Activated CD4-positive, alpha-beta T cell treated with anti-CD3 and anti-CD28 coated beads, Interleukin-2, amount 10 ng/mL, durations not matched to agents 24 days and 14 days (primary cell): ENCODE measurements at regions not wholly inside any gene's neighbourhood (a gene's known extent, or its start where the extent isn't known, plus 50 kb on each side); places are given as distances from the start of the nearest gene placed in this dataset.

Experiments used
- DNase-seq: peaks from one replicate; pipeline ENCODE4 v3.0.0; 2022
- H3K27ac Mint-ChIP-seq: one replicate; pipeline ENCODE4 v1.8.0; 2022; ENCODE audit warnings: mild to moderate bottlenecking, mixed read lengths
- H3K27me3 Mint-ChIP-seq: one replicate; pipeline ENCODE4 v1.8.0; 2022; ENCODE audit warnings: mixed read lengths
- H3K36me3 Mint-ChIP-seq: one replicate; pipeline ENCODE4 v1.8.0; 2022; ENCODE audit warnings: low read depth, mild to moderate bottlenecking, mixed read lengths
- H3K4me1 Mint-ChIP-seq: one replicate; pipeline ENCODE4 v1.8.0; 2021; ENCODE audit warnings: mixed read lengths
- H3K4me3 Mint-ChIP-seq: one replicate; pipeline ENCODE4 v1.8.0; 2022; ENCODE audit warnings: mild to moderate bottlenecking, moderate library complexity, mixed read lengths
- H3K9me3 Mint-ChIP-seq: one replicate; pipeline ENCODE4 v1.8.0; 2021; ENCODE audit warnings: mixed read lengths
- intact Hi-C: fragments of 100-400 bp; cut with micrococcal nuclease; formaldehyde crosslinking; loops from one replicate; pipeline ENCODE4 v1.15.1; 2023

DNA sequence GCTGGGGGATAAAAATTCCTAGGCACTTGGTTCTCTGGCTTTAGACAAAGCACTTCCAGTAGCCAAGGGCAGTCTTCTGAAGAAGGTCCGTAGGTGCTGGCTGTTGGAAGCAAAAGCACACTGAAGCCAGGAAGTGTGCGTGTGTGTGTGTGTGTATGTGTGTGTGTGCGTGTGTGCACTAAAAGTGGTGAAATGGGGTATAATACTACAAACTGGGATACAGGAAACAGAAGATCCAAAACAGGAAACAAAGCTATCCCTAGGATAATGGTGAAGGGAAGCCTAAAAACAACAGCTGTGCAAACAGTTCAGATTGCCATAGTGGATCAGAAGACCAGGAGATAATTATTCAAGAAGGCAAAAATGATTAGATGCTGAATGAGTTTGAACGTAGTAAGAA is 103.4 kb downstream of the IL20RB start:
- no peaks in the 10 kb centered on the region for H3K36me3 Mint-ChIP-seq
- H3K4me1 Mint-ChIP-seq = peaks cover 2% of the 10 kb centered on the region
- no peaks in the 10 kb centered on the region for H3K9me3 Mint-ChIP-seq
- H3K27ac Mint-ChIP-seq = no peak overlapping the region
- H3K27me3 Mint-ChIP-seq = peaks cover 2% of the 10 kb centered on the region
- intact Hi-C loops = no loop called here
- H3K4me3 Mint-ChIP-seq = no peak overlapping the region
- DNase-seq = no peak

DNA sequence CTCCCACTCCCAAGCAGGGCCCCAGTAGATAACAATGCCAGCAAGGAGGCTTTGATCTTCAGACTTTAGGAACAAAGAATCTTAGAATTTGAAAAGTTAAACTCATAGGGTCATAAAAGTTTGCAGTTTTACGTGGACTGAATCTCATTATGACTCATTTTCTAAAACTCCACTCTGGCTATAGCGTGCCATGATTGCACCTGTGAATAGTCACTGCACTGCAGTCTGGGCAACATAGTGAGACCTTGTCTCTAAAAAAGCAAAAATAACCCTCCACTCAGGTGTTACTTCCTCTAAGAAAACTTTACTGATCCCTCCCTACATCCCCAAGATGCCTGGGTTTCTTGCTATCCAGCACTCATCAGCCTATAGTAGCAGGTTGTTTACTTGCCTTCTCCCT is 104.5 kb downstream of the IL20RB start:
- H3K4me3 Mint-ChIP-seq = no peak overlapping the region
- intact Hi-C loops = no loop called here
- DNase-seq = no peak
- H3K36me3 Mint-ChIP-seq = no peaks in the 10 kb centered on the region
- no peaks in the 10 kb centered on the region for H3K9me3 Mint-ChIP-seq
- H3K4me1 Mint-ChIP-seq = peaks cover 2% of the 10 kb centered on the region
- no peak overlapping the region for H3K27ac Mint-ChIP-seq
- peaks cover 2% of the 10 kb centered on the region for H3K27me3 Mint-ChIP-seq

- Mint-ChIP-seq H3K36me3 (no peaks in the 10 kb centered on the region), H3K9me3 (no peaks in the 10 kb centered on the region), H3K4me1 (peaks cover 2% of the 10 kb centered on the region), H3K27ac (no peak overlapping the region), H3K4me3 (no peak overlapping the region), H3K27me3 (peaks cover 2% of the 10 kb centered on the region)
- no peak for DNase-seq
- intact Hi-C loops = no loop called here
Observed at GRCh38 chr3:137065381-137065780, 107.6 kb downstream of the IL20RB start.

- Mint-ChIP-seq H3K27ac (no peak overlapping the region), H3K36me3 (no peaks in the 10 kb centered on the region), H3K4me3 (no peak overlapping the region), H3K27me3 (peaks cover 3% of the 10 kb centered on the region), H3K4me1 (peaks cover 2% of the 10 kb centered on the region), H3K9me3 (no peaks in the 10 kb centered on the region)
- intact Hi-C loops = no loop called here
- DNase-seq = no peak
Observed at GRCh38 chr3:137066092-137066491, 108.3 kb downstream of the IL20RB start.

- Mint-ChIP-seq H3K27me3 (peaks cover 4% of the 10 kb centered on the region), H3K36me3 (no peaks in the 10 kb centered on the region), H3K9me3 (no peaks in the 10 kb centered on the region), H3K27ac (no peak overlapping the region), H3K4me3 (no peak overlapping the region), H3K4me1 (no peaks in the 10 kb centered on the region)
- intact Hi-C loops = no loop called here
- DNase-seq = no peak
Observed at GRCh38 chr3:137071104-137071503, 113.3 kb downstream of the IL20RB start.

- H3K27me3 Mint-ChIP-seq = peaks cover 12% of the 10 kb centered on the region
- intact Hi-C loops = no loop called here
- no peaks in the 10 kb centered on the region for H3K36me3 Mint-ChIP-seq
- DNase-seq = no peak
- no peaks in the 10 kb centered on the region for H3K9me3 Mint-ChIP-seq
- no peak overlapping the region for H3K27ac Mint-ChIP-seq
- H3K4me3 Mint-ChIP-seq = no peak overlapping the region
- no peaks in the 10 kb centered on the region for H3K4me1 Mint-ChIP-seq
Observed at GRCh38 chr3:137075020-137075419, 117.2 kb downstream of the IL20RB start.

GRCh38 chr3:137078040-137078439 is 120.3 kb downstream of the IL20RB start:
- Mint-ChIP-seq H3K4me3 (no peak overlapping the region), H3K9me3 (no peaks in the 10 kb centered on the region), H3K27ac (no peak overlapping the region), H3K27me3 (peaks cover 10% of the 10 kb centered on the region), H3K4me1 (no peaks in the 10 kb centered on the region), H3K36me3 (no peaks in the 10 kb centered on the region)
- DNase-seq = no peak
- intact Hi-C loops = no loop called here

DNA sequence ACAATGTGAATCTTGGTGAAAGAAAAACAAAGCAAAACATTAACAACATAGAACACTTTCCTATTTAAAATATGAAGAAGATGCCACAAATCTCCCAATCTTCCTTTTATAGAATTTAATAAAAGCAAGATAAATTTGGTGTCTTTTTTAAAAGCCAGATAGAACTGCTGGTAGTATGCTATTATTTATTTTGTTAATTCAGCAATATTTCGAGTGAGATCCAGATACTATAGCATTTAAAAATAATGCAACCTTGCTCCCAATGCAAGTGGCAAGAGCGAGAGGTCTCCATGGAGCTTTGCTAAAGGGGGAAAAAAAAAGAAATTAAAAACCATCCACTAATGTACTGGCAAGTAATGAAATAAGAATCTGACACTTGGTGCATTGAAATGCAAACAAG is 121.8 kb downstream of the IL20RB start:
- H3K27ac Mint-ChIP-seq = no peak overlapping the region
- DNase-seq = no peak
- H3K9me3 Mint-ChIP-seq = no peaks in the 10 kb centered on the region
- H3K4me3 Mint-ChIP-seq = no peak overlapping the region
- H3K36me3 Mint-ChIP-seq = no peaks in the 10 kb centered on the region
- intact Hi-C loops = no loop called here
- no peaks in the 10 kb centered on the region for H3K4me1 Mint-ChIP-seq
- H3K27me3 Mint-ChIP-seq = peaks cover 11% of the 10 kb centered on the region

- Mint-ChIP-seq H3K4me1 (no peaks in the 10 kb centered on the region), H3K27me3 (peaks cover 13% of the 10 kb centered on the region), H3K9me3 (no peaks in the 10 kb centered on the region), H3K36me3 (no peaks in the 10 kb centered on the region), H3K4me3 (no peak overlapping the region), H3K27ac (no peak overlapping the region)
- no peak for DNase-seq
- intact Hi-C loops = no loop called here
Observed at GRCh38 chr3:137081711-137082110, 123.9 kb downstream of the IL20RB start.

DNA sequence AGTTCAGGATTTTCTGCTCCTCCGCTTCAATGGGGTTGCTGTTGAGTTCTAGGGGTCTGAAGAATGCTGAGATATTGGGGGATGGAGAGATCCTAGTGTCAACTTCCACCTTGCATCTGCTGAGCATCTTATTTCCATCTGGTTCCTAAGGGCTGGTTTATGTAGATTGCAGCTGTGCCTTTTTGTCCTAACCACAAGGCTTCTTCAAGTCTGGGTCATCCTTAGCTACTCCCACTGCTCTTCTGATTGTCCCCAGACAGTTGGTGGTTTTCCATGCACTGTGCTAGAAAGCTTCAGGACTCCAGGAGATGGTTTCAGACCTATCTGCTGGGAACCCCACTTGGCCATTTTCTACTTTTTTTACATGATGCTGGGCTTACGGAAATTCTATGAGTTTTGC is 125.0 kb downstream of the IL20RB start:
- Mint-ChIP-seq H3K27ac (no peak overlapping the region), H3K4me3 (no peak overlapping the region), H3K9me3 (no peaks in the 10 kb centered on the region), H3K27me3 (peaks cover 11% of the 10 kb centered on the region), H3K4me1 (no peaks in the 10 kb centered on the region), H3K36me3 (no peaks in the 10 kb centered on the region)
- no peak for DNase-seq
- intact Hi-C loops = no loop called here

DNA sequence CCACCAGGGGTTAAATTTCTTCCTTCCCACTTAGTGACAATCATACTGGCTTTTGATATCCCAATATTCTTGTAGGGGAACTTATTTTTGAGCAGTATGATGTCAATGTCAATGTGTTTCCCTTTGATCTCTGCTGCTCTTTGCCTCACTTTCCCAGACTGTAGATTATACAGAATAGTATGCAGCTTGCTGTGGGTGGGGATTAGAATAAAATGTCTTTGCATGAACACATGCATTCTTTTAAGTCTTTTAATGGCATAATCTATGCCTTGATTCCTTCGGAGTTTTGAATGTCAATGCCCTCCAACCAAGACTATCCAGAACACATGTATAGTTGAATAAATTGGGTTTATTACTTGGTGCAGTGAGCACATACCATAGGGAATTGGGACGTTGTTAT is 125.5 kb downstream of the IL20RB start:
- Mint-ChIP-seq H3K4me3 (no peak overlapping the region), H3K27ac (no peak overlapping the region), H3K27me3 (peaks cover 9% of the 10 kb centered on the region), H3K36me3 (no peaks in the 10 kb centered on the region), H3K9me3 (no peaks in the 10 kb centered on the region), H3K4me1 (no peaks in the 10 kb centered on the region)
- intact Hi-C loops = no loop called here
- no peak for DNase-seq

GRCh38 chr3:137084586-137084985 is 126.8 kb downstream of the IL20RB start:
- Mint-ChIP-seq H3K4me1 (no peaks in the 10 kb centered on the region), H3K4me3 (no peak overlapping the region), H3K9me3 (no peaks in the 10 kb centered on the region), H3K36me3 (no peaks in the 10 kb centered on the region), H3K27ac (no peak overlapping the region), H3K27me3 (peaks cover 9% of the 10 kb centered on the region)
- DNase-seq = no peak
- intact Hi-C loops = no loop called here

- intact Hi-C loops = no loop called here
- Mint-ChIP-seq H3K27ac (no peak overlapping the region), H3K4me3 (no peak overlapping the region), H3K27me3 (peaks cover 8% of the 10 kb centered on the region), H3K36me3 (no peaks in the 10 kb centered on the region), H3K9me3 (no peaks in the 10 kb centered on the region), H3K4me1 (no peaks in the 10 kb centered on the region)
- no peak for DNase-seq
Observed at GRCh38 chr3:137097386-137097785, 139.6 kb downstream of the IL20RB start.

GRCh38 chr3:137097852-137098251 is 140.1 kb downstream of the IL20RB start:
- intact Hi-C loops = no loop called here
- no peak for DNase-seq
- no peak overlapping the region for H3K27ac Mint-ChIP-seq
- no peak overlapping the region for H3K4me3 Mint-ChIP-seq
- H3K36me3 Mint-ChIP-seq = no peaks in the 10 kb centered on the region
- peaks cover 6% of the 10 kb centered on the region for H3K27me3 Mint-ChIP-seq
- no peaks in the 10 kb centered on the region for H3K9me3 Mint-ChIP-seq
- H3K4me1 Mint-ChIP-seq = no peaks in the 10 kb centered on the region

DNA sequence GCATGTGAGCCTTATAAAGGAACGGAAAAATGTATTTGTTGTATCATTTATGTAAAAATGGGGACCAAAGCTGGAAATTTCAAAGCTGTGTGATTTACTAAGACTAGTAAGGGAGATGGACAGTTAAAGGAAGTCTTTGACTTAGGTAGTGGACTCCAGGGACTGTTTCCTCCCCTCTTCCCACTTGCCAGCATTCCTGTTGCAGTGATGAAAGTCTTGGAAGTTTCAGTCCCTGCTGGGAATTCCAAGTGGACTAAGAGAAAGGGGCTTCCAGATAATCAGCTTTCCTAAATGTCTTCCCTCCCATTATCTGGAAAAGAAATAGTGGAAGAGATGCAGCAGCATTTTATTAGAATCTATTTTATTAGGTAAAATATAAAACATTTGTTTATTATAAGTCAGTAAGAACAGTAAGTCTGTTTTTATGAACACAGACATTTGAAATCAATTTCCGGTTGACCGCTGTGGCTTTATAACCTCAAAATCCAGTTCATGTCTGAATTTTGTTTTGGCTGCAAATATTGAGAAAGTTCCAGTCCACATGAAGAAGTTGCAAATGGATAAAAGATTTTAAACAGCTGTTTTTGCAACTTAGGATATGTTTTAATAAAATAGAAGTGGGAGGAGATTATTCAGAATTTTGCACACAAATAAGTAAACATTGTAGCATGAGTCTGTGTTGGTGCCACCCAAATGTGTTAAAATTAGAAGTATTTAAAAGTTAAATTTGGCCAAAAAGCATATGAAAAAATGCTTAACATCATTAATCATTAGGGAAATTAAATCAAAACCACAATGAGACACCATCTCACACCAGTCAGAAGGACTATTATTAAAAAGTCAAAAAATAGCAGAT is 141.8 kb downstream of the IL20RB start:
- intact Hi-C loops = no loop called here
- Mint-ChIP-seq H3K9me3 (no peaks in the 10 kb centered on the region), H3K4me1 (no peaks in the 10 kb centered on the region)

More for the DNA sequence above, 141.8 kb downstream of the IL20RB start:
- DNase-seq = no peak
- no peak overlapping the region for H3K27ac Mint-ChIP-seq
- peaks cover 6% of the 10 kb centered on the region for H3K27me3 Mint-ChIP-seq
- H3K4me3 Mint-ChIP-seq = no peak overlapping the region
- H3K36me3 Mint-ChIP-seq = no peaks in the 10 kb centered on the region
